ENCODE measurements at regions not wholly inside any gene's neighbourhood (a gene's known extent, or its start where the extent isn't known, plus 50 kb on each side); places are given as distances from the start of the nearest gene placed in this dataset.

GRCh38 chr6:129774697-129775447, 64.9 kb upstream of the ARHGAP18 start:
- no peaks in the 10 kb centered on the region for H3K4me1 ChIP-seq (ENCODE audit: control insufficient read depth in 1 of 2, insufficient read depth in 2 of 2, low read length in 2 of 2)
- Mint-ChIP-seq H3K27me3 (ENCODE audit: low read depth in 3 of 3) (peaks cover 0 to 5% (median 5%) of the 10 kb centered on the region in 3 donors), H3K9me3 (peaks cover 0 to 8% (median 2%) of the 10 kb centered on the region in 7 donors), H3K27ac (no peak overlapping the region), H3K4me1 (peaks cover 2% of the 10 kb centered on the region), H3K36me3 (no peaks in the 10 kb centered on the region), H3K4me3 (no peak overlapping the region)
- H3K9ac ChIP-seq (ENCODE audit: insufficient read depth, low read length, poor library complexity, severe bottlenecking): no peak overlapping the region
- peak overlapping the region; percentile 47 for H2AFZ ChIP-seq (ENCODE audit: insufficient read depth, low read depth, low read length, poor library complexity, severe bottlenecking)
- WGBS (ENCODE audit: insufficient coverage): 72% methylated on average over 4 of the region's 8 CpGs
- no peak overlapping the region for H3K4me3 ChIP-seq (replicated peaks in 1 of 3; ENCODE audit: low read depth in 2 of 3, low read length in 3 of 3)
- H3K9me3 ChIP-seq (replicated peaks in 1 of 2; ENCODE audit: control insufficient read depth in 1 of 2, insufficient read depth in 1 of 2, low read length in 2 of 2): no peaks in the 10 kb centered on the region
- H4K20me1 ChIP-seq (ENCODE audit: insufficient read depth, low read length): no peaks in the 10 kb centered on the region
- peak; percentile 92 for TF ChIP-seq CTCF (IDR thresholded peaks at IDR 0.05)
- peak overlapping the region; percentile 17 for H3K4me2 ChIP-seq (replicated peaks; ENCODE audit: extremely low read depth, low read length, poor library complexity, severe bottlenecking)
- intact Hi-C loops (cut with micrococcal nuclease): loop anchor here in 1 of 2 donors (10.0 kb wide), 1 partner anchor 250 kb away; no protein-coding TSS in a partner anchor
- peak; percentile 38 to 59 (median 56) for DNase-seq
- no peaks in the 10 kb centered on the region for H3K36me3 ChIP-seq (replicated peaks in 1 of 2; ENCODE audit: control insufficient read depth in 1 of 2, insufficient read depth in 2 of 2, low read length in 2 of 2)
- H3K27me3 ChIP-seq (ENCODE audit: control insufficient read depth in 2 of 2, insufficient read depth in 2 of 2, low read length in 2 of 2): no peaks in the 10 kb centered on the region
- no peaks in the 10 kb centered on the region for H3K79me2 ChIP-seq (ENCODE audit: insufficient read depth, low read length)
- H3K27ac ChIP-seq (ENCODE audit: low read depth in 1 of 2, low read length in 2 of 2): no peak overlapping the region

GRCh38 chr6:129773304-129773703, 63.3 kb upstream of the ARHGAP18 start:
- H3K27me3 Mint-ChIP-seq (ENCODE audit: low read depth in 3 of 3): peaks cover 6 to 15% (median 10%) of the 10 kb centered on the region in 3 donors
- intact Hi-C loops (cut with micrococcal nuclease): loop anchor here in 1 of 2 donors (10.0 kb wide), 1 partner anchor 251 kb away; no protein-coding TSS in a partner anchor
- Histone ChIP-seq H3K36me3 (replicated peaks in 1 of 2; ENCODE audit: control insufficient read depth in 1 of 2, insufficient read depth in 2 of 2, low read length in 2 of 2) (no peaks in the 10 kb centered on the region), H3K4me2 (replicated peaks; ENCODE audit: extremely low read depth, low read length, poor library complexity, severe bottlenecking) (no peak overlapping the region), H4K20me1 (ENCODE audit: insufficient read depth, low read length) (no peaks in the 10 kb centered on the region), H3K9ac (ENCODE audit: insufficient read depth, low read length, poor library complexity, severe bottlenecking) (no peak overlapping the region), H3K9me3 (replicated peaks in 1 of 2; ENCODE audit: control insufficient read depth in 1 of 2, insufficient read depth in 1 of 2, low read length in 2 of 2) (no peaks in the 10 kb centered on the region), H3K79me2 (ENCODE audit: insufficient read depth, low read length) (no peaks in the 10 kb centered on the region), H3K4me1 (ENCODE audit: control insufficient read depth in 1 of 2, insufficient read depth in 2 of 2, low read length in 2 of 2) (no peaks in the 10 kb centered on the region), H3K27ac (ENCODE audit: low read depth in 1 of 2, low read length in 2 of 2) (no peak overlapping the region), H3K27me3 (ENCODE audit: control insufficient read depth in 2 of 2, insufficient read depth in 2 of 2, low read length in 2 of 2) (peaks cover 6 to 7% of the 10 kb centered on the region in 2 donors), H2AFZ (ENCODE audit: insufficient read depth, low read depth, low read length, poor library complexity, severe bottlenecking) (no peak overlapping the region), H3K4me3 (replicated peaks in 1 of 3; ENCODE audit: low read depth in 2 of 3, low read length in 3 of 3) (no peak overlapping the region)
- peaks cover 0 to 5% (median 0%) of the 10 kb centered on the region in 7 donors for H3K9me3 Mint-ChIP-seq
- no peak overlapping the region for H3K4me3 Mint-ChIP-seq
- no CpG with 5 or more reads among the region's 2 CpGs for whole genome bisulfite sequencing (ENCODE audit: insufficient coverage)
- no peak overlapping the region for H3K27ac Mint-ChIP-seq
- peaks cover 2% of the 10 kb centered on the region for H3K4me1 Mint-ChIP-seq
- no peak for TF ChIP-seq CTCF (IDR thresholded peaks at IDR 0.05)
- DNase-seq: no peak
- no peaks in the 10 kb centered on the region for H3K36me3 Mint-ChIP-seq

All from CD14-positive monocyte (primary cell).